ENCODE measurements at regions not wholly inside any gene's neighbourhood (a gene's known extent, or its start where the extent isn't known, plus 50 kb on each side); places are given as distances from the start of the nearest gene placed in this dataset.
"Not testable (repeated sequence)": the region's sequence is repeated elsewhere in the genome, so short reads cannot be mapped to it uniquely, and the experiment has no call there.

GRCh38 chr3:106083207-106083606 lies 214.4 kb upstream of the CBLB start:
- DNase-seq: no peak

DNA sequence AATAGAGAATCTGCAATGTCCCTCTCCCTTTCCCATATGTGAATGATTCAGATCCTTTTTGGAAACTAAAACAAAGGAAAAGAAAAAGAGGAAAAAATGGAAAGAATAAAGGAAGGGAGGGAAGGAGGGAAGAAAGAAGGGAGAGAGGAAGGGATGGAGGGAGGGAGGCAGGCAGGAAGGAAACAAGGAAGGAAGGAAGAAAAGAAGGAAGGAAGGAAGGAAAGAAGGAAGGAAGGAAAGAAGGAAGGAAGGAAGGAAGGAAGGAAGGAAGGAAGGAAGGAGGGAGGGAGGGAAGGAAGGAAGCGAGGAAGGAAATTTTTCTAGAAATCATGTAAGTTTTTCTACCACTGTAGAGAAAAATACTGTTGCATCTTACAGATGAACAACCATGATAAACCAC lies 215.0 kb upstream of the CBLB start:
- DNase-seq: no peak

GRCh38 chr3:106086038-106086437 lies 217.2 kb upstream of the CBLB start:
- DNase-seq: no peak

DNA sequence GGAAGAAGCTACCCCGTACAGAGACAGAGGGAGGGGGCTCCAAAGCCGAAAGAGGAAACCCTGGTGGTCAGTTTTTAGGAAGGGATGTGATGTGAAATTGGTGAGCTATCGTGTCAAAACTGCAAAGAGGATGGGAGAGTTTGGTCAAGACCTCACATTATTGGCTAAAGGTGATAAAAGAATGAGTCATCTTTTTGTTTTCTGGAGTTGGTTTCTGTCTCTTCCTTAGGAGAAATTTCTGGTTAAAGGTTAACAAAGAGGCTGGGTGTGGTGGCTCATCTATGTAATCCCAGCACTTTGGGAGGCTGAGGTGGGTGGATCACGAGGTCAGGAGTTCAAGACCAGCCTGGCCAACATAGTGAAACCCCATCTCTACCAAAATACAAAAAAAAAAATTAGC lies 217.8 kb upstream of the CBLB start:
- DNase-seq: no peak

GRCh38 chr3:106088304-106088703 lies 219.5 kb upstream of the CBLB start:
- DNase-seq: peak; percentile 8

DNA sequence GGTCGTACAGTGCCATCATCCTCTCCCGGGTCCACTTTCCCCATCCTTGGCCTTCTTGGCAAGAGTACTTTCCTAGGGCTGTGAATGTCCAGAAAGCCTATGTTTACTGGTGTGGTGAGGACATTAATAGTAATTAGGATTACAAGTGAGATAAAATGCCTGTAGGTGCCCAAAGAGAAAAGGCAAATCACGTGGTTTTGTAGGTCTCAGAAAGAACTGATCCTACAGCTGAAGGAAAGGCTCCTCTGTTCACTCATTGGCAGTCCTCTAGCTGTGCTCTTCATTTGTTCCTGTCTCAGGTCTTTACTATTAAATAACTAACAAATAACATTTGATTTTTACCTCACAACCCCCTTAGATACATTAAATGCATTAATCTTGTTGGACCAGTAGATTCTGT lies 220.1 kb upstream of the CBLB start:
- DNase-seq: no peak

GRCh38 chr3:106089806-106090205 lies 221.0 kb upstream of the CBLB start:
- DNase-seq: no peak

DNA sequence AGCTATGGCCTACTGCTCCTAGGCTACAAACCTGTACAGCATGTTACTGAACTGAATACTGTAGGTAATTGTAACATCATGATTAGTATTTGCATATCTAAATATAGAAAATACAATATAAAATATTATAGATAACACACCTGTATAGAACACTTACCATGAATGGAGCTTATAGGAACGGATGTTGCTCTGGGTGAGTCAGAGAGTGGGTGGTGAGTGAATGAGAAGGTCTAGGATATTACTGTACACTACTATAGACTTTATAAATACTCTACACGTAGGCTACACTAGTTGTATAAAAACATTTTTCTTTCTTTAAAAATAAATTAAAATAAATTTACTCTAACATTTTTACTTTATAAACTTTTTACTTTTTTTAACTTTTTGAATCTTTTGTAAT lies 224.0 kb upstream of the CBLB start:
- no peak for DNase-seq

- no peak for DNase-seq
Measured at GRCh38 chr3:106093616-106094015, 224.8 kb upstream of the CBLB start.

GRCh38 chr3:106097817-106098435 lies 229.1 kb upstream of the CBLB start:
- DNase-seq: no peak

- no peak for DNase-seq
Measured at GRCh38 chr3:106103383-106103782, 234.6 kb upstream of the CBLB start.

DNA sequence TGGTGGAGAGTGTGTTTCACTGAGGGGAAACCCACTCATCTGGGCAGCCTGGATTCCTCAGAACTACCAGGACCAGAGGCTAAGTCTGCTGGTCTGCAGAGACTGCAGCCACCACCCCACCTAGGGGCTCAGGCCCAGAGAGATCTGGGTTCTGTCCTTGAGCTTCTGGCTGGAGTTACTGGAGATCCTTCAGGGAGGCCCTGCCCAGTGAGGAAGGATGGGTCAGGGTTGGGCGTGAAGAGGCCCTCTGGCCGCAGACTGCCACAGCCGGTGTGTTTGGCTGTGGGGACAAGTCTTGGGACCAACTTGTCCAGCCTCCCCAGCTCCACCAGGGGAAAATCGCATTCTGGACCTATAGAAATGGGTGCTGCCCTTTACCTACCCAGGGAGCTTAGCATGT lies 235.3 kb upstream of the CBLB start:
- no peak for DNase-seq

- no peak for DNase-seq
Measured at GRCh38 chr3:106108925-106109324, 240.1 kb upstream of the CBLB start.

DNA sequence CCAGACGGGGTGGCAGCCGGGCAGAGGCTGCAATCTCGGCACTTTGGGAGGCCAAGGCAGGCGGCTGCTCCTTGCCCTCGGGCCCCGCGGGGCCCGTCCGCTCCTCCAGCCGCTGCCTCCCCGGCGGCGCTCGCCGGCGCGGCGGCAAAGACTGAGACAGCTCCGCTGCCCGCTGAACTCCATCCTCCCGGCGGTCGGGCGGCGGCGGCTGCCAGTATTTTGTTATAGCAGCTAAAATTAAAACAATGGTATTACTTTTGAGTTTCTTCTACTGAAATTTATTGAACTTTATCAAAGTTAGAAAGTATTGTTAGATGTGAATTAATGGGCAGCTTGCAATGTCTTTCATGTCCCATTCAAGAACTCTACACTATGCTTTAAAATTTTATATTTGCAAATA lies 243.7 kb upstream of the CBLB start:
- DNase-seq: not testable (repeated sequence)

DNA sequence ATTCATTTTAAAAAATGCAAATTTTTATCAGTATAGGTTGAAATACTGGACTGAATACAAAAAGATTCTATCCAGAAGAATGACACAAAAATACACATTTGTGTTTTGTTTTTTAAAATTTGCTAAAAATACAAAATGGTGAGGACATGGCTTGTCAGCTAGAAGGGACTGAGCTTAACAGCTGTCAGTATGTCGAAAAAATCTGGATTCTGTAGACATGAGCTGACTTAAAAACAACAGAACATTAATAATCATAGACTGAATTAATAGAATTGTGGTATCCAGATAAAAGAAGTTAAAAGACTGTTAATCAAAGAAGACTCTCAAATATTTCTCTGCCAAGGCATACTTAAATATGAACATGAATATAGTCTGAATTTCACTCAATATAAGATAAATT lies 244.9 kb upstream of the CBLB start:
- DNase-seq: no peak

DNA sequence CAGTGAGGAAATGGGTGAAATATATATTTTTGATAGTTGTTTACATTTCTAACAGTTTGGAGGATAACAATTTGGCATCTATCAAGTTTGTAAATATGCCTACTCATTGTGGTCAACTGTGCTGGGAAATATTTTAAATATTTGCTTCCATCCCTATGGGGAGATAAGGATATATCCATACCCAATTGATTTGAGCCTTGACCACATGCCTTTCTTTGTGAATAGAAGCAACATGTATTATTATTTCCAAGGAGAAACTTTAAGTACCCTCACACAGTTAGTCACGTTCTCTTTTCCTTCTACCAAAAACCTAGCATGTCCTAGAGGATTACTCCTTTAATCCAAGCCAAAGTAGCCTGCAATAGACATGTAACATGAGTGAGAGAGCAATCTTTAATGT lies 245.4 kb upstream of the CBLB start:
- DNase-seq: no peak

DNA sequence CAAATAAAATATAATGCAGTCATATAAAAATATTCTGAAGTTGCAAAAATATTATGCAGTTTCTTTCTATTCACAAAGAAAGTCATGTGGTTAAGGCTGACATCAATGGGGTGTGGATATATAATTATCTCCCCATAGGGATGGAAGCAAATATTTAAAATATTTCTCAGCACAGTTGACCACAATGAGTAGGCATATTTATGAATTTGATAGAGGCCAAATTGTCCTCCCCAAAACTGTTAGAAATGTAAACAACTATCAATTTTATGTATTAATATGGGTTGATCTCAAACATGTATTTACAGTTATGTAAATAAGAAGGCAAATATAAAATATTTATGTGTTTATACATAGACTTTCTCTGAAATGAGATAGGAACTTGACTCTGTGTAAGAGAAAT lies 246.0 kb upstream of the CBLB start:
- DNase-seq: no peak

DNA sequence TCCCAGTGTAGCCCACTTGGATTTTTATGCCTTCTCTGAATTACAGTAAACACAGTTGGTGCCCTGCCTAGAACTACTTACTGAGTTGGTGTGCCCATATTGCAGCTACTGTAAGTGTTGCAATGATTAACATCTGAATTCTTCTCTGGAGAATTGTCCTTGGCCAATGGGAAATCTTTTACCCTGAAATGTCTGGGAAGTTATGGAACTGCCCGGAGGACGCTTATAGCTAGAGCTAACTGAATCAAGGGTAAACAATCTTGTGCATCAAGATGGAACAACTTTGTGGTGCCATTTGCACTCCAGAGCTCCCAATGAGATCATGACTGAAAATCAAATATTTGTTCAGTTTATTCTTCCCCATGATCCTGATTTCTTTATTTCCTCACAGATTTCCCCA lies 246.7 kb upstream of the CBLB start:
- no peak for DNase-seq

- DNase-seq: no peak
Measured at GRCh38 chr3:106116733-106117489, 248.1 kb upstream of the CBLB start.

GRCh38 chr3:106117490-106117858 lies 248.7 kb upstream of the CBLB start:
- no peak for DNase-seq

DNA sequence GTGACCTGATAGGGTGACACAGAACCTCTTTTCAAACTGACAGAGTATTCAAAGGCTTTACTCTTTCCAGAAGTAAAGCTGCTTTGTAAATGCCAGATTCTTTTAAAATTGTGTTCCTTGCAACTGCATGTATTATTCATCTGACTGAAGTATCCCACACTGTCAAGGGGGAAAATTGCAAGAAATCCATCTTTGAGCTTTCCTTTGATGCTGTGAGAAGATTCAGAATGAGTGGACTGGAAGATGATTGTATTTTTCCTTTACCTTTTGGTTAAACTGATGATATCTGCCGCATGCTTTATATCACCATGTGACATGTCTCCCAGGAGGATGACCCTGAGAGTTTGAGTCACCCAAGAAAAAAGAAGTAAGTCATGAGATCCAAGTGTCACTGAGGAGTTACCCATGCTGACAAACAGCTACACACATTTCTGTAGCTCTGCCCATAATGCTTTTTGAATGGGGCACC lies 250.8 kb upstream of the CBLB start:
- DNase-seq: no peak

DNA sequence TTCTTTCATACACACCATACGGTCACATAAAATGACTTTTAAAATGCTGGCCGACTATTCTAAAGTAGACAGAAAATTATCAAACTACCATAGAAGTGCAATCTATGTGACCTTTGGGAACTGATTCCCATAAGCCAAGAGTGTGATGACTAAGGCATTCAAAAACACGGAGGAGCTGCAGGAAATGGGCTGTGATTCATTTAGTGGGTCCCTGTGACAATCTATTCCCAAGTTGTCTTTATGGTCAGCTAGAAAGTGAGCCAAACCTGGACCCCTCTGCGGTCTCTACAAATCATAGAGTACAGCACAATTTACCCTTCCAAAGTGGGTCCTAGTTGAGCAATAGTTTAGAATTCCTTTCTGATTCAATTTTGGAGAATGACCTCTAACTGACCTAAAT lies 251.5 kb upstream of the CBLB start:
- no peak for DNase-seq

- no peak for DNase-seq
Measured at GRCh38 chr3:106121491-106122289, 252.9 kb upstream of the CBLB start.

- DNase-seq: no peak
Measured at GRCh38 chr3:106124818-106125217, 256.0 kb upstream of the CBLB start.

Measured in NCI-H446 treated with DMSO at 0.1 percent for 48 hours (cell line).